Neuronal stem cell (in vitro differentiated cells): ENCODE measurements at regions not wholly inside any gene's neighbourhood (a gene's known extent, or its start where the extent isn't known, plus 50 kb on each side); places are given as distances from the start of the nearest gene placed in this dataset.
A peak's percentile ranks its signal among the peaks of the same experiment; 100 is the strongest.

Experiments
- DNase-seq: peaks from one replicate; pipeline ENCODE4 v3.0.0-alpha.2; 2013; ENCODE audit warnings: low spot score
- H2AFZ ChIP-seq: one replicate; pipeline ENCODE4 v1.6.1; 2013; ENCODE audit warnings: mild to moderate bottlenecking, low read length, inconsistent platforms
- H2AK5ac ChIP-seq: 2 replicates; pipeline ENCODE4 v1.6.1; 2013; ENCODE audit warnings: low read depth, mild to moderate bottlenecking, inconsistent platforms, low read length, moderate library complexity, mixed read lengths
- H2BK120ac ChIP-seq: 2 replicates; pipeline ENCODE4 v1.6.1; 2013; ENCODE audit warnings: low read depth, mild to moderate bottlenecking, inconsistent platforms, low read length, moderate library complexity, mixed read lengths
- H2BK12ac ChIP-seq: one replicate; pipeline ENCODE4 v1.6.1; 2013; ENCODE audit warnings: low read length, inconsistent platforms
- H2BK15ac ChIP-seq: 2 replicates; pipeline ENCODE4 v1.6.1; 2013; ENCODE audit warnings: mild to moderate bottlenecking, low read length, inconsistent platforms, mixed read lengths
- H2BK5ac ChIP-seq: one replicate; pipeline ENCODE4 v1.6.1; 2013; ENCODE audit warnings: inconsistent platforms, mild to moderate bottlenecking, low read length, moderate library complexity
- H3K14ac ChIP-seq: one replicate; pipeline ENCODE4 v1.6.1; 2013; ENCODE audit warnings: low read length, inconsistent platforms
- H3K18ac ChIP-seq: 2 replicates; pipeline ENCODE4 v1.6.1; 2013; ENCODE audit warnings: low read length, inconsistent platforms
- H3K23ac ChIP-seq: 2 replicates; pipeline ENCODE4 v1.6.1; 2013; ENCODE audit warnings: low read depth, mild to moderate bottlenecking, mixed read lengths, low read length, inconsistent platforms; ENCODE audit not compliant: poor library complexity
- H3K27ac ChIP-seq: replicated peaks from 3 replicates; pipeline ENCODE4 v1.5.1; 2013; ENCODE audit warnings: low read length, inconsistent platforms
- H3K27me3 ChIP-seq, 3 experiments: 2 replicates each; pipeline ENCODE4 v1.6.1; 2013; ENCODE audit warnings: low read length in 3 of 3, mild to moderate bottlenecking in 2 of 3, inconsistent platforms in 1 of 3, low read depth in 1 of 3, mixed read lengths in 1 of 3, moderate library complexity in 1 of 3; ENCODE audit not compliant: control insufficient read depth in 3 of 3, insufficient read depth in 3 of 3
- H3K36me3 ChIP-seq, 2 donors: replicated peaks in 1 of 2; 2 replicates each; pipeline ENCODE4 v1.6.1; 2013; ENCODE audit warnings: low read length in 2 of 2; ENCODE audit not compliant: control insufficient read depth in 2 of 2, insufficient read depth in 2 of 2
- H3K4ac ChIP-seq: 2 replicates; pipeline ENCODE4 v1.6.1; 2013; ENCODE audit warnings: inconsistent platforms, mild to moderate bottlenecking, low read length, moderate library complexity
- H3K4me1 ChIP-seq, 2 donors: 1 replicate in 1 of 2; 2 replicates in 1 of 2; pipeline ENCODE4 v1.6.1; 2013; ENCODE audit warnings: low read length in 2 of 2, low read depth in 1 of 2; ENCODE audit not compliant: control insufficient read depth in 2 of 2, insufficient read depth in 1 of 2
- H3K4me2 ChIP-seq: one replicate; pipeline ENCODE4 v1.6.1; 2013; ENCODE audit warnings: mild to moderate bottlenecking, low read length, inconsistent platforms; ENCODE audit not compliant: insufficient read depth, poor library complexity, severe bottlenecking
- H3K4me3 ChIP-seq, 2 donors: 2 replicates each; pipeline ENCODE4 v1.5.1; 2013; ENCODE audit warnings: low read length in 2 of 2, mild to moderate bottlenecking in 2 of 2, inconsistent platforms in 1 of 2, moderate library complexity in 1 of 2
- H3K79me1 ChIP-seq: one replicate; pipeline ENCODE4 v1.6.1; 2013; ENCODE audit warnings: low read depth, mild to moderate bottlenecking, inconsistent platforms, low read length, moderate library complexity
- H3K9ac ChIP-seq: one replicate; pipeline ENCODE4 v1.6.1; 2013; ENCODE audit warnings: mild to moderate bottlenecking, low read depth, low read length, inconsistent platforms; ENCODE audit not compliant: poor library complexity
- H3K9me3 ChIP-seq, 2 donors: replicated peaks in 1 of 2; 2 replicates each; pipeline versions ENCODE3 to v1.6.1; 2013; ENCODE audit warnings: low read length in 2 of 2, mild to moderate bottlenecking in 2 of 2, inconsistent platforms in 1 of 2, low read depth in 1 of 2, mixed read lengths in 1 of 2, moderate library complexity in 1 of 2; ENCODE audit not compliant: control insufficient read depth in 2 of 2, insufficient read depth in 1 of 2
- H4K8ac ChIP-seq: one replicate; pipeline ENCODE4 v1.6.1; 2013; ENCODE audit warnings: low read depth, mild to moderate bottlenecking, inconsistent platforms, low read length, moderate library complexity
- H4K91ac ChIP-seq: one replicate; pipeline ENCODE4 v1.6.1; 2013; ENCODE audit warnings: low read length, low read depth, mild to moderate bottlenecking, inconsistent platforms; ENCODE audit not compliant: poor library complexity
- WGBS, 2 donors: extraction: QIAGEN DNeasy Blood & Tissue Kit; methylation state at CpG; one replicate each; pipeline ENCODE4 v1.1.7; 2013; ENCODE audit warnings: missing lambda C conversion rate in 2 of 2, mixed read lengths in 1 of 2; ENCODE audit not compliant: insufficient read length in 2 of 2, insufficient replicate concordance in 1 of 2; ENCODE audit errors: extremely low coverage in 2 of 2; 5-methylcytosine and 5-hydroxymethylcytosine counted together

- no peak overlapping the region for H4K91ac ChIP-seq
- H3K27ac ChIP-seq = no peak overlapping the region
- H3K79me1 ChIP-seq = no peaks in the 10 kb centered on the region
- 100% methylated on average over 2 of the region's 10 CpGs; no CpG with 5 or more reads in 1 of the 2 donors for WGBS, 2 donors
- no peak overlapping the region for H3K14ac ChIP-seq
- H3K9me3 ChIP-seq = peaks cover 0 to 4% of the 10 kb centered on the region in 2 donors
- no peak overlapping the region for H2AFZ ChIP-seq
- H3K18ac ChIP-seq = no peak overlapping the region
- DNase-seq = peak; percentile 56
- H3K4ac ChIP-seq = no peak overlapping the region
- no peak overlapping the region for H3K4me2 ChIP-seq
- no peak overlapping the region for H2AK5ac ChIP-seq
- no peak overlapping the region for H3K23ac ChIP-seq
- no peak overlapping the region for H3K9ac ChIP-seq
- no peaks in the 10 kb centered on the region for H3K36me3 ChIP-seq
- H3K4me1 ChIP-seq = no peaks in the 10 kb centered on the region
- no peak overlapping the region for H2BK12ac ChIP-seq
- H2BK120ac ChIP-seq = no peak overlapping the region
- H4K8ac ChIP-seq = no peak overlapping the region
- H3K4me3 ChIP-seq = no peak overlapping the region
- no peak overlapping the region for H2BK15ac ChIP-seq
- H3K27me3 ChIP-seq = no peaks in the 10 kb centered on the region
- no peak overlapping the region for H2BK5ac ChIP-seq
Measured at GRCh38 chr3:176939022-176939817, 258.1 kb downstream of the TBL1XR1 start.

- H3K4me1 ChIP-seq = no peaks in the 10 kb centered on the region
- no peak overlapping the region for H4K8ac ChIP-seq
- no peaks in the 10 kb centered on the region for H3K36me3 ChIP-seq
- no peaks in the 10 kb centered on the region for H3K79me1 ChIP-seq
- no peak for DNase-seq
- H2AK5ac ChIP-seq = no peak overlapping the region
- no peak overlapping the region for H4K91ac ChIP-seq
- no peaks in the 10 kb centered on the region for H3K27me3 ChIP-seq
- H3K27ac ChIP-seq = no peak overlapping the region
- H3K9ac ChIP-seq = no peak overlapping the region
- H2BK15ac ChIP-seq = no peak overlapping the region
- H2BK5ac ChIP-seq = no peak overlapping the region
- no peak overlapping the region for H3K4me2 ChIP-seq
- no peak overlapping the region for H2AFZ ChIP-seq
- no peak overlapping the region for H2BK120ac ChIP-seq
- H3K23ac ChIP-seq = no peak overlapping the region
- H2BK12ac ChIP-seq = no peak overlapping the region
- H3K4ac ChIP-seq = no peak overlapping the region
- WGBS, 2 donors = no CpG with 5 or more reads among the region's 1 CpG
- peaks cover 0 to 6% of the 10 kb centered on the region in 2 donors for H3K9me3 ChIP-seq
- H3K14ac ChIP-seq = no peak overlapping the region
- no peak overlapping the region for H3K18ac ChIP-seq
- no peak overlapping the region for H3K4me3 ChIP-seq
Measured at GRCh38 chr3:176937994-176938393, 259.3 kb downstream of the TBL1XR1 start.

GRCh38 chr3:176937541-176937940, 259.7 kb downstream of the TBL1XR1 start:
- Histone ChIP-seq H4K91ac (no peak overlapping the region), H3K4ac (no peak overlapping the region)
- WGBS, 2 donors = no CpG with 5 or more reads among the region's 1 CpG

GRCh38 chr3:176935194-176935888, 261.9 kb downstream of the TBL1XR1 start:
- H2BK12ac ChIP-seq = no peak overlapping the region
- H3K14ac ChIP-seq = no peak overlapping the region
- no peak overlapping the region for H3K18ac ChIP-seq
- H3K4me1 ChIP-seq = no peaks in the 10 kb centered on the region
- no peak overlapping the region for H2AK5ac ChIP-seq
- H3K36me3 ChIP-seq = no peaks in the 10 kb centered on the region
- H3K9ac ChIP-seq = no peak overlapping the region
- H3K9me3 ChIP-seq = peaks cover 0 to 6% of the 10 kb centered on the region in 2 donors
- no peak overlapping the region for H4K8ac ChIP-seq
- no CpG with 5 or more reads among the region's 2 CpGs for WGBS, 2 donors
- no peaks in the 10 kb centered on the region for H3K79me1 ChIP-seq
- no peak for DNase-seq
- H3K4me2 ChIP-seq = no peak overlapping the region
- H2BK15ac ChIP-seq = no peak overlapping the region
- no peak overlapping the region for H3K4me3 ChIP-seq
- H4K91ac ChIP-seq = no peak overlapping the region
- H2BK120ac ChIP-seq = no peak overlapping the region
- no peak overlapping the region for H2AFZ ChIP-seq
- H3K4ac ChIP-seq = no peak overlapping the region
- no peaks in the 10 kb centered on the region for H3K27me3 ChIP-seq
- no peak overlapping the region for H2BK5ac ChIP-seq
- no peak overlapping the region for H3K23ac ChIP-seq
- no peak overlapping the region for H3K27ac ChIP-seq

More at GRCh38 chr3:176937541-176937940, 259.7 kb downstream of the TBL1XR1 start:
- Histone ChIP-seq H4K8ac (no peak overlapping the region), H3K4me1 (no peaks in the 10 kb centered on the region), H2BK15ac (no peak overlapping the region), H3K27ac (no peak overlapping the region), H2AFZ (no peak overlapping the region), H3K9ac (no peak overlapping the region), H3K14ac (no peak overlapping the region), H2BK5ac (no peak overlapping the region), H3K9me3 (peaks cover 0 to 6% of the 10 kb centered on the region in 2 donors), H3K23ac (no peak overlapping the region), H3K4me3 (no peak overlapping the region), H3K27me3 (no peaks in the 10 kb centered on the region), H3K4me2 (no peak overlapping the region), H2BK12ac (no peak overlapping the region), H2AK5ac (no peak overlapping the region), H3K79me1 (no peaks in the 10 kb centered on the region), H3K36me3 (no peaks in the 10 kb centered on the region), H2BK120ac (no peak overlapping the region), H3K18ac (no peak overlapping the region)
- DNase-seq = no peak
